IMR-90 (cell line): ENCODE measurements at regions not wholly inside any gene's neighbourhood (a gene's known extent, or its start where the extent isn't known, plus 50 kb on each side); places are given as distances from the start of the nearest gene placed in this dataset.

Source experiments
- ATAC-seq: fragments of 200-7000 bp; cut with Tn5 transposase; 2 replicates; pipeline ENCODE4 v1.9.1; 2020; ENCODE audit warnings: low read depth, mild to moderate bottlenecking, moderate library complexity
- BruUV-seq: library from RNA; stranded (reverse); fragments of 400-500 nt; replicated peaks from 2 replicates; lab custom pipeline; 2021; lab: Mats Ljungman, UMichigan
- CTCF ChIA-PET: fragments of 300-600 bp; formaldehyde crosslinking; extraction: SDS; loops from one replicate; lab custom pipeline; 2021; ENCODE audit warnings: antibody characterized with exemption; lab: Yijun Ruan, JAX
- POLR2A ChIA-PET: fragments of 300-600 bp; sonication (Branson Sonifier 250); formaldehyde crosslinking; loops from one replicate; lab custom pipeline; 2022; ENCODE audit warnings: antibody characterized with exemption; ENCODE audit not compliant: unreplicated experiment; lab: Charles Lee
- DNase-seq: peaks from one replicate; pipeline ENCODE4 v3.0.0; 2013
- H2AFZ ChIP-seq: replicated peaks from 2 replicates; pipeline ENCODE3; 2013; ENCODE audit warnings: low read length, mild to moderate bottlenecking; ENCODE audit not compliant: poor library complexity
- H2AK5ac ChIP-seq: 2 replicates; pipeline ENCODE4 v1.6.1; 2013; ENCODE audit warnings: low read depth, low read length, inconsistent platforms
- H2AK9ac ChIP-seq: replicated peaks from 2 replicates; pipeline ENCODE3; 2013; ENCODE audit warnings: mild to moderate bottlenecking, low read depth, low read length, moderate library complexity; ENCODE audit not compliant: poor library complexity
- H2BK120ac ChIP-seq: 2 replicates; pipeline ENCODE4 v1.6.1; 2013; ENCODE audit warnings: low read depth, low read length, inconsistent platforms
- H2BK15ac ChIP-seq: 3 replicates; pipeline ENCODE4 v1.6.1; 2013; ENCODE audit warnings: low read depth, low read length, inconsistent platforms
- H2BK20ac ChIP-seq: 2 replicates; pipeline ENCODE4 v1.6.1; 2013; ENCODE audit warnings: low read depth, mild to moderate bottlenecking, inconsistent platforms, low read length, moderate library complexity
- H2BK5ac ChIP-seq: 2 replicates; pipeline ENCODE4 v1.6.1; 2013; ENCODE audit warnings: mild to moderate bottlenecking, low read depth, low read length, inconsistent platforms; ENCODE audit not compliant: poor library complexity, severe bottlenecking
- H3K14ac ChIP-seq: replicated peaks from 2 replicates; pipeline ENCODE4 v1.6.1; 2013; ENCODE audit warnings: low read depth, low read length, inconsistent platforms
- H3K18ac ChIP-seq: 2 replicates; pipeline ENCODE4 v1.6.1; 2013; ENCODE audit warnings: low read depth, low read length, control low read depth
- H3K23ac ChIP-seq: 2 replicates; pipeline ENCODE4 v1.6.1; 2013; ENCODE audit warnings: low read depth, low read length, inconsistent platforms
- H3K27ac ChIP-seq: 2 replicates; pipeline ENCODE4 v1.5.1; 2013; ENCODE audit warnings: mild to moderate bottlenecking, control low read depth, low read length; ENCODE audit not compliant: insufficient read depth
- H3K27me3 ChIP-seq: 2 replicates; pipeline ENCODE4 v1.6.1; 2013; ENCODE audit warnings: low read length; ENCODE audit not compliant: control insufficient read depth, insufficient read depth
- H3K36me3 ChIP-seq: 2 replicates; pipeline ENCODE4 v1.6.1; 2013; ENCODE audit warnings: low read length, mixed read lengths; ENCODE audit not compliant: control insufficient read depth, insufficient read depth
- H3K4ac ChIP-seq: 2 replicates; pipeline ENCODE4 v1.6.1; 2013; ENCODE audit warnings: low read depth, low read length, inconsistent platforms
- H3K4me1 ChIP-seq: 2 replicates; pipeline ENCODE4 v1.6.1; 2013; ENCODE audit warnings: low read length, mixed read lengths; ENCODE audit not compliant: control insufficient read depth, insufficient read depth
- H3K4me2 ChIP-seq: 2 replicates; pipeline ENCODE4 v1.6.1; 2013; ENCODE audit warnings: low read depth, mild to moderate bottlenecking, control low read depth, low read length, moderate library complexity
- H3K4me3 ChIP-seq: 2 replicates; pipeline ENCODE4 v1.5.1; 2013; ENCODE audit warnings: low read depth, mild to moderate bottlenecking, control low read depth, low read length, moderate library complexity; ENCODE audit not compliant: insufficient read depth
- H3K56ac ChIP-seq: 2 replicates; pipeline ENCODE4 v1.6.1; 2013; ENCODE audit warnings: low read length, inconsistent platforms; ENCODE audit not compliant: insufficient read depth; ENCODE audit errors: extremely low read depth
- H3K79me1 ChIP-seq, 2 experiments: 2 replicates each; pipeline ENCODE4 v1.6.1; 2013; ENCODE audit warnings: low read length in 2 of 2, inconsistent platforms in 1 of 2, low read depth in 1 of 2
- H3K9ac ChIP-seq: 2 replicates; pipeline ENCODE4 v1.6.1; 2013; ENCODE audit warnings: low read depth, low read length, control low read depth
- H3K9me1 ChIP-seq: 2 replicates; pipeline ENCODE4 v1.6.1; 2013; ENCODE audit warnings: low read length, inconsistent platforms; ENCODE audit not compliant: insufficient read depth
- H3K9me3 ChIP-seq: 2 replicates; pipeline ENCODE4 v1.6.1; 2013; ENCODE audit warnings: low read length; ENCODE audit not compliant: control insufficient read depth, insufficient read depth
- H4K20me1 ChIP-seq: 2 replicates; pipeline ENCODE4 v1.6.1; 2013; ENCODE audit warnings: low read length, inconsistent platforms; ENCODE audit not compliant: insufficient read depth
- H4K5ac ChIP-seq: 2 replicates; pipeline ENCODE4 v1.6.1; 2013; ENCODE audit warnings: mild to moderate bottlenecking, low read depth, low read length, control low read depth
- H4K8ac ChIP-seq, 2 experiments: 2 replicates each; pipeline ENCODE4 v1.6.1; 2013; ENCODE audit warnings: low read depth in 2 of 2, low read length in 2 of 2, control low read depth in 1 of 2, inconsistent platforms in 1 of 2
- H4K91ac ChIP-seq: 2 replicates; pipeline ENCODE4 v1.6.1; 2013; ENCODE audit warnings: low read depth, low read length, inconsistent platforms; ENCODE audit not compliant: insufficient read depth
- BHLHE40 ChIP-seq: fragments of 150-350 bp; IDR thresholded peaks from 2 replicates; pipeline ENCODE4 v1.6.1; 2016; ENCODE audit warnings: mild to moderate bottlenecking, low read depth, low read length
- MXI1 ChIP-seq: IDR thresholded peaks from 2 replicates; pipeline ENCODE4 v1.6.1; 2012; ENCODE audit warnings: low read depth, mild to moderate bottlenecking, low read length, moderate library complexity, borderline replicate concordance
- WGBS, 2 experiments: methylation state at CpG; one replicate each; pipeline versions ENCODE4 v1.1.5 to v1.1.7; 2013; ENCODE audit warnings: missing lambda C conversion rate in 2 of 2; ENCODE audit not compliant: insufficient read length in 1 of 2; ENCODE audit errors: extremely low coverage in 2 of 2; 5-methylcytosine and 5-hydroxymethylcytosine counted together
- dilution Hi-C: fragments of 300-500 bp; cut with HindIII; formaldehyde crosslinking; loops from one replicate; pipeline ENCODE4 v1.14.3; 2018; ENCODE audit warnings: low sequenced_read_pairs; ENCODE audit not compliant: unreplicated experiment
- in situ Hi-C: fragments of 300-500 bp; cut with MboI; formaldehyde crosslinking; loops from 3 replicates; pipeline ENCODE4 v1.14.3; 2019; ENCODE audit warnings: low sequenced_read_pairs, inconsistent platforms, mixed read lengths
- intact Hi-C: fragments of 100-400 bp; cut with micrococcal nuclease; formaldehyde crosslinking; loops from 2 replicates; pipeline ENCODE4 v1.10.0; 2022

DNA sequence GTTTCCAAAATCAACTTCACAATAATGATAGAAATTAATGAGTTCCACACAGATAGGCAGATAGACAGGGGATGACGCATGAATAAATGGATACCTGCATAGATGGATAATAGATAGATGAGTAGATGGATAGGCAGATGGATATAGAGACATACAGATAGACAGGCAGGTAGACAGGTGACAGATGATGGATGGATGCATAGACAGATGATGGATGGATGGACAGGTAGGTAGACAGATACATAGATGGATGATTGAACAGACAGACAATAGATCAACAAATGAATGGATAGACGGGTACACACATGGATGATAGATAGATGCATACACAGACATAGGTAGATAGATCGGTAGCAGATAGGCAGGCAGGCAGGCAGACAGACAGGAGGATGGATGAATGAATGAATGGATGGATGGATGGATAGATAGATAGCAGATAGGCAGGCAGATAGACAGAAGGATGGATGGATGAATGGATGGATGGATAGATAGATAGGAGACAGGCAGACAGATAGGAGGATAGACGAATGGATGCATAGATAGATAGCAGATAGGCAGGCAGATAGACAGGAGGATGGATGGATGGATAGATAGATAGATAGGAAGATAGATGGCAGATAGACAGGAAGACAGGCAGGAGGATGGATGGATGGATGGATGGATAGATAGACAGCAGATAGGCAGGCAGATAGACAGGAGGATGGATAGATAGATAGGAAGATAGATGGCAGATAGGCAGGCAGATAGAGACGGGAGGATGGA, 142.5 kb downstream of the RBFOX3 start:
- 34% methylated on average over 5 of the region's 5 CpGs; no CpG with 5 or more reads in 1 of the 2 experiments for WGBS, 2 experiments
- dilution Hi-C loops = no loop called here
- in situ Hi-C loops = no loop called here

More for the DNA sequence above, 142.5 kb downstream of the RBFOX3 start:
- Histone ChIP-seq H2AK5ac (no peak overlapping the region), H2BK20ac (no peak overlapping the region), H2AK9ac (no peak overlapping the region), H4K91ac (no peak overlapping the region), H4K5ac (no peak overlapping the region), H2BK15ac (no peak overlapping the region), H4K20me1 (no peaks in the 10 kb centered on the region), H3K79me1 (no peaks in the 10 kb centered on the region), H2BK120ac (no peak overlapping the region), H3K9me1 (no peaks in the 10 kb centered on the region), H3K56ac (no peak overlapping the region), H3K23ac (no peak overlapping the region), H4K8ac (no peak overlapping the region), H3K4ac (no peak overlapping the region), H3K4me1 (no peaks in the 10 kb centered on the region), H2AFZ (no peak overlapping the region), H3K4me2 (no peak overlapping the region), H3K18ac (no peak overlapping the region), H3K27me3 (no peaks in the 10 kb centered on the region), H2BK5ac (no peak overlapping the region), H3K9me3 (no peaks in the 10 kb centered on the region), H3K9ac (no peak overlapping the region), H3K4me3 (no peak overlapping the region), H3K27ac (no peak overlapping the region), H3K36me3 (no peaks in the 10 kb centered on the region), H3K14ac (no peak overlapping the region)
- ChIA-PET POLR2A (no interaction called here), CTCF (no interaction called here)
- BruUV-seq = no TSS peak
- intact Hi-C loops = no loop called here
- ATAC-seq (no peak), DNase-seq (no peak)
- no peak for TF ChIP-seq BHLHE40
- TF ChIP-seq MXI1 = no peak
